ENCODE measurements at regions not wholly inside any gene's neighbourhood (a gene's known extent, or its start where the extent isn't known, plus 50 kb on each side); places are given as distances from the start of the nearest gene placed in this dataset.
"Not testable (repeated sequence)": the region's sequence is repeated elsewhere in the genome, so short reads cannot be mapped to it uniquely, and the experiment has no call there.

DNA sequence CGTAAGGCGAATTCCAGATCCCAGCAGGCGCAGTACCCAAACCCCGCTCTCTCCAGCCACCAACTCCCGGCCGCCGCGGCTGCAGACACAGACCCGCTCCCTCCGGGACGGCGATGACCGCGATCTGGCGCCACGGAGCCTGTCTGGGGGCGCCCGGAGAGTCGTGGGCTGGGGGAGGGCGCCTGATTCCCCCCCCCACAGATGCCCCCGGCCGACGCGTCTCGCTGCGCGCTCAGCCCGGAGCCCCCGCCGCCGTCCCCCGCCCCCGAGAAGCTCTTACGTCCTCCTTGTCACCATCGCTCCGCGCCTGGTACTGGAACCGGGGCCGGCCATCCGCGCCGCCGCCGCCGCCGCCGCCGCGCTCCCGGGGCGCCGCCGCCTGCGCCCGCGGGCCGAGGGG, 173.6 kb downstream of the ATP6V0E2 start:
- DNase-seq, result peak; percentile 7

GRCh38 chr7:150047772-150048171, 174.0 kb downstream of the ATP6V0E2 start:
- peak; percentile 21 for DNase-seq

GRCh38 chr7:150048244-150049011, 174.7 kb downstream of the ATP6V0E2 start:
- DNase-seq, result peak; percentile 3

- DNase-seq, result not testable (repeated sequence)
Observed at GRCh38 chr7:150049012-150049655, 175.4 kb downstream of the ATP6V0E2 start.

GRCh38 chr7:150053396-150053795, 179.6 kb downstream of the ATP6V0E2 start:
- not testable (repeated sequence) for DNase-seq

- DNase-seq, result not testable (repeated sequence)
Observed at GRCh38 chr7:150054242-150054641, 180.5 kb downstream of the ATP6V0E2 start.

- DNase-seq, result peak; percentile 93
Observed at GRCh38 chr7:150060259-150061221, 186.8 kb downstream of the ATP6V0E2 start.

DNA sequence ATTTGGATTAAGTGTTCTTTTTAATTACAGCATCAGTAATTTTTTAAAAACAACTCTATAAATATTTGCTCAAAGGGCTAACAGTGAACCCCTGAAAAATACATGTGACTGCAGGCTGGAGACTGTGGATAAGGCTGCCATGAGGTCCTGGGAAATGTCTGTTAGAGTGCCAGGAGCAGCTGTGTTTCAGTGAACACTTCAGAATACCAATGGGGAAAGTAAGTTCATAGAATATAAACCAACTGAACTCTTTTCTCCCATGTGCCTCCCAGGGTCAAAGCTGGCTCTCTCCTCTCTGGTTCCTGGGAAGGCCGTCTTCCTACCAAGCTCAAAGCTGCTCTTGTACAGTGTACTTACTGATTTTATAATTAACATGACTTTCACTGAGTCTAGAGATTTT, 189.4 kb downstream of the ATP6V0E2 start:
- not testable (repeated sequence) for DNase-seq

GRCh38 chr7:150069555-150070313, 196.0 kb downstream of the ATP6V0E2 start:
- not testable (repeated sequence) for DNase-seq

GRCh38 chr7:150077543-150077942, 203.8 kb downstream of the ATP6V0E2 start:
- DNase-seq, result not testable (repeated sequence)

- not testable (repeated sequence) for DNase-seq
Observed at GRCh38 chr7:150081865-150082264, 208.1 kb downstream of the ATP6V0E2 start.

DNA sequence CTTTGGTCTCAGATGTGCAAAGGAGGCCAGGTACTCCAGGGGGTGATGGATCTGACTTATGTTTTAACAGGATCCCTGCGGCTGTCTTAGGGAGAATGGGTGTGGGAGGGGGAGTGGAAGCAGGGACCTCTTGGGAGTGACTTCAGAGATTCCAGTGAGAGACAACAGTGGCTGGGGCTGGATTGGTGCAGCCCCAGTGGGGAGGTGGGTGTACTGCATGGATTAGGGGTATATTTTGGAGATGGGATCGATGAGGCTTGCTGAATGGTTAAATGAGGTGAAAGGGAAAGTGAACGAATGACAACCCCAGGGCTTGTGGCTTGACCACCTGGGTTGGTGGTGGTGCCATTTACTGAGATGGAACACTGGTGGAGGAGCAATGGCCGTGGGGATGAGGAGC, 211.0 kb downstream of the ATP6V0E2 start:
- DNase-seq, result not testable (repeated sequence)

DNA sequence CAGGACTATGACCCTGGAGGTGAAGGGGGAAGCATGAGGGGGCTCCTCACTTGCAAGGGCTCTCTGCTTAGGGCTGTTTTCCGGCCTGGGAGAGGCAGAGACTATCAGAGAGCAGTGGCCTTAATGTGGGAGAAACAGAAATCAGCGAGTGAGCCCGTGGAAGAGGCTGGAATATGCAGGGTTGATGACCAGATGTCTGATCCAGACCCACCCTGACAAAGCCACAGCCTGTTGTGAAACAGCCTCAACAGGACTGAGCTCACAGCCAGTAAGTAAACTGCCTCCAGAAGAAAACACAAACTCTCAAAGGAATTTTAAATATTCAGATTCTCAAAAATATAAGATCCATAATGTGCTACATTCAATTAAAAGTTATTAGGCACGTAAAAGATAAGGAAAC, 213.7 kb downstream of the ATP6V0E2 start:
- not testable (repeated sequence) for DNase-seq

DNA sequence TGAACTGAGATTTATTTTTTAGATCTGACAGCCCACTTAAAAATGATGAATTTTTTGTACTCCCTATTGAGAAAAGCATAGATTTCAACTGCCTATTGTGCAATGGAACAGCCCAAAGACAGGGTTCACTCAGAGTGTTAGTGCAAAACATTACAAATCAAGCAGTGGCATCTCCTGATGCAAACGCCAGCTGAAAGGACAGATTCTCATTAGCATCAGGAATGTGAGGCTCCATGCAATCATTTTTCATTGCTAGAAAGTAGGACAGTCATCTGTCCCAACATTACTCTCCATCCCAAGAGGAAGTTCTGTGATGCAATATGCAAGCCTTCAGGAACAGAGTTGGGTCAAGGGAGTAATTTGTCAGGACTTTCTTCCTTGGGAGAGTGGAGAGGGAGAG, 215.4 kb downstream of the ATP6V0E2 start:
- DNase-seq, result not testable (repeated sequence)

DNA sequence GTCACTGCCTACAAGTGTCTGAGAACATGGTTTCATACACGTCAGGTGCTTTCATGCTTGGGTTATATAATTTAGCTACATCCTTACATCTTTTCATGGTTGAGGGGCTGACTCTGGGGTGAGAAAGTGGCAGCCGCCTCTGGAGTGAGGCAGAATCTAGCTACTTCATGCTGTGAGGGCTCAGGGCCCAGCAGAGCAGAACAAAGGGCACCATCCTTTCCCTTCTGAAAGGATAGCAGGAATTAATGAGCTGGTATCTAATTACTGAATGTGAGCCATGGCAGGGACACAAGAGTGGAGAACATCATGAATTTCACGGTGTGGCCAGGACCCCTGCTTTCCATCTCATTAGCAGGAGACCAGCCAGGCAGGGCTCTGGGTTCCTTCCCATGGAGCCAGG, 217.0 kb downstream of the ATP6V0E2 start:
- DNase-seq, result not testable (repeated sequence)

DNA sequence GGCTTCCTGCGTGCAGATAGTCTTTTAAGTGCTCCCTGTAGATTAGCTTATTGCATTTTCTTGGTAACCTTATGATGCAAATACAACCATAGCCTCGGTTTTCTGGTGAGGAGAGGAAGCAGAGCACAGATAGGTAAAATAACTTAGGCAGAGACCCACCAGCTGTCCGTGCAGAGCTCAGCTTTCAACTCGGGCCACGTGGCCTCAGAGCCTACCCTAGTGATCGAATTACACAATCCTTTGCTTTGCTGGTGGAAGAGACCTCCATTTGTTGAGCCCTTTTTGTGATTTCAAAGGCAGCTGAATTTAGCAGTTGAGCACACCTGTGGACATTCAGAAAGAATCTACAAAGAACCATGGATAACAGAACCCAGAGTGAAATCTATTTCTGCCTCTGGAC, 220.1 kb downstream of the ATP6V0E2 start:
- not testable (repeated sequence) for DNase-seq

GRCh38 chr7:150096213-150096994, 222.6 kb downstream of the ATP6V0E2 start:
- DNase-seq, result not testable (repeated sequence)

DNA sequence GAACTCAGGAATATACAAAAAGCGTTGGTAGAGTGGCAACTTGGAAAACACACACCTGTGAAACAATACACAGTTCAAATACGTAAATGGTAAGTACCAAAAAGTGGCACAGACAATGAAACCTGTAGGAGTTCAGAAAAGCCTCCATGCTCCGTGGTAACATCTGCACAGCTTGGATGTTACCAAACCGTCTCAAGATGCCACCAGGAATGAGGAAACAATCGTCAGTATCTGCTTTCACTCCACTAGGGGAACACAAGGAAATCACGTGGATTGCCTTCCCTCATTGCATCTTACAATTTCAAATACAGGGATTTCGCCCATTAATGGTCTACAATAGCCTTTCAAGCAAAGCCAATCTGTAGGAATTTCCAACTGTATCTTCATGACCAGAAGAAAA, 224.6 kb upstream of the LRRC61 start:
- DNase-seq, result not testable (repeated sequence)

GRCh38 chr7:150101282-150101681, 221.9 kb upstream of the LRRC61 start:
- not testable (repeated sequence) for DNase-seq

GRCh38 chr7:150107283-150107682, 215.9 kb upstream of the LRRC61 start:
- DNase-seq, result not testable (repeated sequence)

- DNase-seq, result peak; percentile 18
Observed at GRCh38 chr7:150110375-150110820, 212.8 kb upstream of the LRRC61 start.

Data from stimulated activated CD4-positive, alpha-beta T cell treated with anti-CD3 and anti-CD28 coated beads, Interleukin-4, amount 100 ng/mL, for 1 hour (primary cell).